NCI-H1417 treated with DMSO at 0.1 percent for 48 hours (cell line): ENCODE measurements at regions not wholly inside any gene's neighbourhood (a gene's known extent, or its start where the extent isn't known, plus 50 kb on each side); places are given as distances from the start of the nearest gene placed in this dataset.

ENCODE experiments used
- DNase-seq: peaks from one replicate; lab custom pipeline; 2025; lab: John Stamatoyannopoulos, UW

DNA sequence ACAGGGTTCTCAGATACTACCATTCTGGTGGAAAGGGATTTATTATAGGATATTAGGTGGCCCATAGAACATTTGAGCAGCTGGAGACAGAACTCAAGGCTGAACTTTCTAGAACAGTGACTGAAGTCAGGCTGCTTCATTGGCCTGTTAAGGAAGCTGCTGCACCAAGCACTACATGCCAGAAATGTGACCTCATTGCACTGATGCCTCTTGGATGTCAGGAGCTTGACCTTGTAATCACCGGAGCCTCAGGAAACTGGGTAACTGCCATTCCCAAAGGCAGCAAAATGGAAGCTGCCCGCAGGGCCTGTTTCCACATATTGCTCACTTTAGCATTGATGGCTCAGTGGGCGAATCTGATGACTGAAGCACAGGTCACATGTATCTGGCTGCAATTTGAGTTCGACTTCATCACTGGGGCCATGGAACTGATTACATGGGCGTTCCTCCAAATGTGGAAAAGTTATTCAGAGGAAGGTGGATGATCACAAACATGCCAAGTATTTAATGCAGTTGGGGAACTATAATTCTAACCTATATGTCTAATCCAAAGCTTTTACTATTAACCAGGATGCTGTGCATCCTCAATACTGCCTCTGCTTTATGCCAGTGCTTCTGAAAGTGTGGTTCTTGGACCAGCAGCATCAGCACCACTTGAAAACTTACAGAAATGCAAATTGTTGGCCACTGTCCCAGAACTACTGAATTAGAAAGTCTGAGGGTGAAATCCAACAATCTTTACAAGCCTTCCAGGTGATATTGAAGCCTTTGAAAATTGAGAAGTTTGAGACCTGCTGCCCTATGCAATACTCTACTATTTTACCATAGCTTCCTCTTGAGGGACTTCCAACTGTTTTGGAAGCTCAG is 337.2 kb upstream of the NAV3 start:
- no peak for DNase-seq

DNA sequence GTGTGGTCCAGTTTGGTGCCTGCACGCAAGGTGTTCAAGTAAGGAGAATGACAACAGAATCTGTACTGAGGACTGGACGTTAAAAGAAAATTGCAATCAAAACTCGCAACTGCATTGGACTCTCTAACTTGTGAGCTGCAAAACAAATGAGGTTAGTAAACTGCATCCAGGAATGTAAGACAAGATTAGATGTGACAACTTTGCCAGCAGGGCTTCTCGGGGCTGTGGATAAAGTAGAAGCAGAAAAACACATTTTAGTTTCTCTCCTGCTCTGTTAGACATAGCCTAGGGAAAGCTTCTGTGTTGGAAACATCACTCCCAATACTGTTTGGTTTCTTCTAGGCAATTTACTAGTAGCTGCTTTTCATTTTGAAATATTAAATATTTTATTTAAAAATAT is 338.2 kb upstream of the NAV3 start:
- no peak for DNase-seq

DNA sequence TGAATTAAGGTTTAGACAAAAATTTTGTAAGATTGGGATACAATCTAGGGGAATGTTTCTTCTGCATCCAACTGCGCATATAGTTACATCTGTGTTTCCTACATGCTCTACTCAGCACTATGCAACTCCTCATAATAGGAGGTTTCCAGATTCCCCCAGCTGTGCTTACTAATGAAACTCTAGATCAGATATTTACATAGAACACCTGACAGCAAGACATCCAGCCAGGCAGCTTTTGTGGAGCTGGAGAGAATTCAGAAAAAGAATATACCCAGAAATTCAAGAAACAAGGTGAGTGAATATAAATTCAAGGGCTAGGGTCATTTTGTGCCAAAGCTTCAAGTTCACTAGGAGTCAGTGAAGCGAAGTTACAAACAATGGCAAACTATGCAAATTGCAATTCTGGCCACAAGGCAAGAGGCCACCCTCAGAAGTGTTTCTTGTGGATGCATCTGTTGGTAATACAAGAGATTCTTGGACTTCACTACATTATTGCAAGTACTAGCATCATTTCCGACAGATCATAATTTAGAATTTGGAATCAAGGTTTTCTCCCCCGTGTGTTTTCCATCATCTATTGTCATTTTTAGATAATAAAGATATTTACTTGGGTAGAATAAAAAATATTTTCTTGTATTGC is 341.2 kb upstream of the NAV3 start:
- no peak for DNase-seq

DNA sequence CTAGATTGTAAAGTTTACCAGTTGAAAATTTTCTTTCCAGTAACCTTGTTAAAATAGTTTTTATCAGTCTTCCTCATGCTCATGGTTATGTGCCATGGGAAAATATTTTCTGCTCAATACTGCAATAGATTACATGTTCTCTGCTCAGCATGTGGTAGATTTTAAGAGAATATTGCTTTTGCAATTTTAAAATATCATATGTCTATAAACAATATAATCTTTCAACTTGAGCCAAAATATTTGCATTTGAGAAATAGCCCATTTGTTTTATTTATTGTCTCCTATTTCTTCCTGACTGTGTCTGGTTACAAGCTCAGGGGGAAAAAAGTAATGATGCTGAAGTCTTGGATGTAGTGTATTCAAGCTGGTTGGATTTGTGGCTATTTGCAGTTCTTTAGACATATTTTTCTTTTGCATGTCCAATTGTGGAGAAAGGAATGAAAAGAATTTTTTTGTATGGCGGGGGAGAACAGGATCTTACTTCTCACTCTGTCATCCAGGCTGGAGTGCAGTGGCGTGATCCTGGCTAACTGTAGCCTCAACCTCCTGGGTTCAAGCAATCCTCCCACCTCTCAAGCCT is 342.6 kb upstream of the NAV3 start:
- DNase-seq, result no peak

DNA sequence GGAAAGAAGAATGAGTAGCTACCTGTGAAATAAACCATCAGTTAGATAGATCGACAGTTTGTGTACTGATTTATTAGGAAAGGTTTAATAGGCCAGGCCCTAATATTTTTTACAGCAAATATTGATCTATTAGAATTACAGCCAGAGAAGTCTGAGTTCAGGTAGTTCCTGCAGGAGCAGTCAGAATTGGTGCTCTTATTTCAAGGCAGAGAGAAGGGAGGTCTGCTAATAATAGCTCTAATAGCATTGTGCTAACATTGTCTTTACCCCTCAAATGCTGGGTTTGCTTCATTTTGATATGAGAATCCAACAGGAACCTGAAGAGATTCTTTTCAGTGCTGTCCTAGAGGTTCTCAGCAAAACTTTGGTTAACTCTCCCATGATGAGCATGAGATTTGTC is 343.8 kb upstream of the NAV3 start:
- DNase-seq, result no peak

GRCh38 chr12:77485961-77486854 is 344.5 kb upstream of the NAV3 start:
- DNase-seq, result no peak

DNA sequence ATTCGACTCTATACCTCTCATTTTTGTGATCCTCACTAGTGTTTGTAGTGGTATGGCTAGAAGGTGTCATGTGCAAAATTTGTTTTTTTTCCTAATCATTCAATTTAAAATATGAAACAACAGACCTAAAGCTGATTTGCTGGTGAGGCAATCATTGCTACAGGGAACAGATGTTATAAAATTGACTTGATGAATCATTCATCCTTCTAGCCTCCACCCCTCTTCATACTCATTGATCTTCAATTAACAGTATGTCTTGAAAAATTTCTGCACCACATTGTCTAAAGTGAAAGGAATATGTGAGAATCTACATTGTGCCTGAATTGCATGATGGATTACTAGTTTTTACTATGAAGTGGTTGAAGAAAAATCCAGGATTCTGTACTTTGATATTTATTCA is 349.0 kb upstream of the NAV3 start:
- no peak for DNase-seq

DNA sequence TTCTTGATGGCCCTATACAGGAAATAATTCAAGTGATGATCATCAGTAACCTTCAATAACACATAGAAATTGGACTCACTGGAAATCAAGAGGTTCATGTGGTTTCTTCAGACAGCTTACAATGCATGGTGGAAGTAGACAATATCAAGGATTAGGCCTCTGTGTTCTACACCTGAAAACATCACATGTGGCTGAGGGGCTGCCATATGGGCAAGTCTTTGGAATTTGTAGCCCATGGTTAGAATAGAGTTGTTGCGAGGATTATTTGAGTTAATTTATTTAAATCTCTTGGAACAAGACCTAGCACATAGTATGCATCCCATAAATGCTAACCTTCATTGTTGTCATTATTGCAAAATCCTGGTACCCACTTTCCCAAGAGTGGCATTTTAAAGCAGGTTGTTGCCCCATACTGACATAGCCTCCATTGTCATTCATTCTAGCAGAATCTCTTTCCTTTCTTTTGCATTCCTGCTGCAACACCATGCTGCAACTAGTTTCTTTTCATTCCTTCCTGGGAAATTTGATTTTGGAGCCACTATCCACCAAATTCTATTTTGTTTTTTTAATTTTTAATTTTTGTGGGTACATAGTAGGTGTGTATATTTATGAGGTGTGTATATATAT is 352.7 kb upstream of the NAV3 start:
- no peak for DNase-seq

DNA sequence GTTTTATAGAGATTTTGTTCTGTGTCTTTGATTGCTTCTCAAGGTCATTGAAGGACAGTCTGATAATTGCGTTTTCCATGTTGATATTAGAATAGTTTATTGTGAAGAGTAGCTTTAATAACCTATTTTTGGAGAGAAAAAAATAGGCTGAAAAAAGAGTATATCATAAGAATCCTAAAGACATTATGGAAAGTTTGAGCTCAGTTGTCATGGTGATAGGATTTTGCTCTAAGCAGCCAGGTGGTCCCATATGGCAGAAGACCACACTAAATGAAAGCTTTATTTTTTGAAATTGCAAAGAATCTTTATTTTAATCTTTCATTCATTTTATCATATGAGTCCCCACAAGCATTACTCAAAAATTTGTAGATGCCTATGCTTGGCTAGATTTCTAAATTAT is 358.9 kb upstream of the NAV3 start:
- no peak for DNase-seq

GRCh38 chr12:77469578-77470333 is 360.9 kb upstream of the NAV3 start:
- DNase-seq, result no peak

- DNase-seq, result no peak
These were observed 377.3 kb upstream of the E2F7 start for GRCh38 chr12:77442633-77443032.

DNA sequence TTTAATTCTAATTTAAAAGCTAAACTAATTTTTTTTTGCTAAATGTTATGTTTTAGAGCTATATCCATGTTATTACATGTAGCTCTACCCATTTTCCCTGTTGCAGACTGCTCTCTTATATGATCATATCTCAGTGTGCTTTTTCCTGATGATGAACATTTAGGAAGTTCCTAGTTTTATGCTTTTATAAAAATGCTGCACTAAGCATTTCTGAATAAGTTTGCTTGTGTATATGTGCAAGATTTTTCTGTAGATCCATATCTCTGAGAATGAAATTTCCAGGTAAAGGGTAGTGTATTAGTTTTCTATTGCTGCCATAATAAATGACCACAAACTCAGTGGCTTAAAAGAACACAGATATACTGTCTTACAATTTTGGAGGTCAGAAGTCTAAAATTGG is 374.4 kb upstream of the E2F7 start:
- no peak for DNase-seq

- no peak for DNase-seq
These were observed 373.3 kb upstream of the E2F7 start for GRCh38 chr12:77438644-77439043.

- no peak for DNase-seq
These were observed 371.8 kb upstream of the E2F7 start for GRCh38 chr12:77437206-77437605.

GRCh38 chr12:77435446-77436091 is 370.2 kb upstream of the E2F7 start:
- no peak for DNase-seq

GRCh38 chr12:77433799-77434198 is 368.4 kb upstream of the E2F7 start:
- no peak for DNase-seq

GRCh38 chr12:77429426-77429825 is 364.1 kb upstream of the E2F7 start:
- no peak for DNase-seq

DNA sequence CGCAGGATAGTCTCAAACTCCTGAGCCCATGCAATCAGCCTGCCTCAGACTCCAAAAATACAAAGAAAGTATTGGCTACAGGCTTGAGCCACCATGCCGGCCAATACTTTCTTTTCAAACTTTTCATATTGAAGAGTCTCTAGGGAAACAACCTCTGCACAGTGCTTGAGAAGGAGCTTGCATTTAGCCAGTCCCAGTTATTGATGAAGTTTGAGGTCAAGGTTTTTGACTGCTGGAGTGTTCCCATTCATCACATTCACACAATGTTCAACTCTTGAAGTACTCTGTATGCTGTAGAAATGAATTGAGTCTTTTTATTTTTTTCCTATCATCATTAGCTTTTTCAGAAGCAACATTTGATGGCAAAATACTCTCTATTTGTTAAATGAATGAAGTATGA is 355.8 kb upstream of the E2F7 start:
- DNase-seq, result no peak

DNA sequence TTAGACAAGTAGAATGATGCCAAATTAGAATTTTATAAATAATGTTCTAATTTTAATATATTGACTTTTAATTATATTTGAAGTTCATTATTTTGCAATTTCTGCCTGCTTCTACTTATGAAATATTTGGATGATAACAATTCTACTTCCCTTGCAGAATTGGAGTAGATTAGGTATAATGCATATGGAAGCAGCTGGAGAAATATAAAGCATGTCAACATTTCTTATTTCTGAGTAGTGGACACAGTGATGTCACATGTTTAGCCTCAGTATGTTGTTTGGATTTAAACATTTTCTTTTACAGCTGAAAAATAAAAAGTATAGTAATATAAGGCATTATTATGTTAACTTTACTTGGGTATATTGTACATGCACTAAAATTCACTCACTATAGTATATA is 344.2 kb upstream of the E2F7 start:
- DNase-seq, result no peak

GRCh38 chr12:77407931-77408330 is 342.6 kb upstream of the E2F7 start:
- DNase-seq, result no peak
